AG04449 (cell line): ENCODE measurements at regions not wholly inside any gene's neighbourhood (a gene's known extent, or its start where the extent isn't known, plus 50 kb on each side); places are given as distances from the start of the nearest gene placed in this dataset.
"Not testable (repeated sequence)": the region's sequence is repeated elsewhere in the genome, so short reads cannot be mapped to it uniquely, and the experiment has no call there.

Experiments
- CTCF ChIA-PET: fragments of 350-600 bp; formaldehyde crosslinking; extraction: SDS; loops from one replicate; lab custom pipeline; 2021; ENCODE audit warnings: antibody characterized with exemption; lab: Yijun Ruan, JAX
- POLR2A ChIA-PET: fragments of 400-600, 350-600 bp; formaldehyde crosslinking; extraction: SDS; loops from one replicate; lab custom pipeline; 2020; ENCODE audit warnings: antibody characterized with exemption, inconsistent platforms; lab: Yijun Ruan, JAX
- DNase-seq: peaks from one replicate; pipeline ENCODE4 v3.0.0-alpha.2; 2010; ENCODE audit warnings: low read depth, low spot score
- H3K4me3 ChIP-seq: 2 replicates; pipeline ENCODE4 v1.5.1; 2011; ENCODE audit warnings: low read depth, mild to moderate bottlenecking, control low read depth, low read length
- CTCF ChIP-seq: IDR thresholded peaks from one replicate; pipeline ENCODE4 v1.5.1; 2011; ENCODE audit warnings: mild to moderate bottlenecking, moderate library complexity, low read length, control low read depth, inconsistent platforms; ENCODE audit not compliant: insufficient read depth; ENCODE audit errors: missing control alignments

DNA sequence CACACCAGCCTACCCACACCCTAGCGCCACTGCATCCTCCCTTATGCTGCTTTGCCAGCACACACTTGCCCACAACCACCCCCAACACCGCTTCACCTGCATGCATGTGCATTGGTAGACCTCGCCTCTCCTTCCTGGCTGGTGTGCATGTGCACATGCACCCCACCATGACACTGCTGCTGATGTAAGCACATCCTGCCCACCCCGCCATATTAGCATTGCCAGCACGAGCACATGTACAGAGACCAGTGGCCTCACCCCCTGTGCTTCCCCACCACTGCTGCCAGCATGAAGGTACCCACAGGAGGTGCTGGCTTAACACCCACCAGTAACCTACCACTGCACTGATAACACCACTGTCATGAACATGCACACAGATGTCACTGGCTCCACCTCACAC is 218.2 kb downstream of the SLCO4C1 start:
- no peak for TF ChIP-seq CTCF
- POLR2A ChIA-PET, result no interaction called here
- no peak for DNase-seq
- CTCF ChIA-PET, result no interaction called here
- no peak overlapping the region for H3K4me3 ChIP-seq

DNA sequence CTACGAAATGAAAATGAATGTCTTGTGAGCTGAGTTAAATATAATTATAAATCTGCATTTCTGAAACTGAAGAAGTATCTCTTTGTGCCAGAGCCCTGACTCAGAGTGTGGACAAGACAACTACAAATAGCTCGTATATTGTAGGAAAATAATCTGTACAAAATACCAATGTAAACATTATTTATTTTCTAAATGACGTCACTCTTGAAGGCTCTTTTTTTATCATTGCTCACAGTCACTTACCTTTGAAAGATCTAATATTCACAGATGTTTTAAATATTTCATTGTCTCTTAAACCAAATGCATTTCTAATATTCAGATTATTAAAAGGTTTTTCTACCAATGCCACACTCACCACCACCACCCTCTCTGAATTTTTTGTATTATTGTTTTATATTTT is 226.1 kb downstream of the SLCO4C1 start:
- no peak for DNase-seq
- POLR2A ChIA-PET, result no interaction called here
- TF ChIP-seq CTCF, result no peak
- CTCF ChIA-PET, result no interaction called here
- no peak overlapping the region for H3K4me3 ChIP-seq

DNA sequence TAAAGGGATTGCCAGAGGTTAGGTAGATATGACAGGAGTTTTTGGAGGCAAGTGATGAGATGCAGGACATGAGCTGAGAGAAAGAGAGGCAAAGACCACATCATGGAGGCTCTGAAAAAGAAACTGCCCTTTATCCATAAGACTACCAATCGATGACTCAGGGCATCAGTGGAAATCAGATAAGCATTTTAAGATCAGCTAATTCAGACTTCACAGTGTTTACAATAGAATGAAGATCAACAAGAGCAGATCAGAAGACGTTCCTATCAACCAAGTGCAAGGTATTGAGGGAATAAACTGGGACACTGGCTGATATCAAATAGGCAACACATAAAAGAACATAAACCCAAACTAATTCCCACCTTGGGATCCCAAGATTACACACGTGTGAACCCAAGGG is 227.2 kb downstream of the SLCO4C1 start:
- CTCF ChIA-PET, result no interaction called here
- POLR2A ChIA-PET, result no interaction called here
- no peak overlapping the region for H3K4me3 ChIP-seq
- DNase-seq, result no peak
- TF ChIP-seq CTCF, result no peak

DNA sequence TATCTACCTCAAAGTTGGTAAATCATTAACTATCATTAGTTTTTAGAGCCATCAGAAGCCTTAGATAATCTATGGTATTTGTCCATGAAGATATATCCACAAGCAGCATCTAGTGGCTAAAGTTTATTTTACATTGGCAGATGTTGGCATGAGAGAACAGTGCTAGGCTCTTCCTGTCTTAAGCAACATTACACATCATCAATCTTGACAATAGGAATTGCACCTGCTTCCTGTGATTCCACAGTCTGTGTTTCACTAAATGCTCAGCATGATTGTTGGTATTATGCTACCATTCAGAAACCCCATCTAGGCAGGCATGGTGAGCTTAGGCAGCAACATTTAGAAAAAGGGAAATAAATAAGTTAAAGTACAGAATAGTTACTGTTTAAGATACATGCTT is 246.6 kb downstream of the SLCO4C1 start:
- CTCF ChIA-PET, result no interaction called here
- DNase-seq, result no peak

GRCh38 chr5:102048940-102049339 is 247.1 kb downstream of the SLCO4C1 start:
- no peak for DNase-seq

More for the DNA sequence above, 246.6 kb downstream of the SLCO4C1 start:
- POLR2A ChIA-PET, result no interaction called here
- H3K4me3 ChIP-seq, result no peak overlapping the region
- TF ChIP-seq CTCF, result no peak

DNA sequence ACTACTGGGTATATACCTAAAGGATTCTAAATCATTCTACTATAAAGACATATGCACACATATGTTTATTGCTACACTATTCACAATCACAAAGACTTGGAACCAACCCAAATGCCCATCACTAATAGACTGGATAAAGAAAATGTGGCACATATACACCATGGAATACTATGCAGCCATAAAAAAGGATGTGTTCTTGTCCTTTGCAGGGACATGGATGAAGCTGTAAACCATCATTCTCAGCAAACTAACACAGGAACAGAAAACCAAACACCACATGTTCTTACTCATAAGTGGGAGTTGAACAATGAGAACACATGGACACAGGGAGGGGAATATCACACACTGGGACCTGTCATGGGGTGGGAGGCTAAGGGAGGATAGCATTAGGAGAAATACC is 249.0 kb downstream of the SLCO4C1 start:
- CTCF ChIA-PET, H3K4me3 ChIP-seq, DNase-seq, POLR2A ChIA-PET: not testable (repeated sequence)

More at GRCh38 chr5:102048940-102049339, 247.1 kb downstream of the SLCO4C1 start:
- ChIA-PET CTCF (no interaction called here), POLR2A (no interaction called here)
- no peak overlapping the region for H3K4me3 ChIP-seq
- no peak for TF ChIP-seq CTCF

DNA sequence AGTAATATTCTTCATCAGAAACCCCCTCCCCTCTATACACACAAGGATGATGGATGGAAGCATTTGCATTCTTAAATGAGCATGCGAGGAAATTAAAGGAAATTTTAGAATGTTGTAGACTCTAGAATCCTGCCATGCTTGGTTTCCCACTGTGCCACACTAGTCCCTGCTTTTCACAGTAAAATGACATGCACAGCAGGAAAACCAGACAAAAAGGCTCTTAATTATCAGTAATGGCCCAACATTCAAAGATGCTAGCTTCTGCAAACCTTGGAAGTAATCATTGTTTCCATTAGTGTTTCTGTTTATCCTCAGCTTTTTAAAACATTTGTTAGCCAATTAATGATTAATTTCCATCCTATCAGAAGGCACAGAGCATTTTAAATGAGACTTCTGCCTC is 255.8 kb downstream of the SLCO4C1 start:
- no peak for TF ChIP-seq CTCF
- no peak for DNase-seq
- ChIA-PET CTCF (no interaction called here), POLR2A (no interaction called here)
- H3K4me3 ChIP-seq, result no peak overlapping the region
